ENCODE measurements at regions not wholly inside any gene's neighbourhood (a gene's known extent, or its start where the extent isn't known, plus 50 kb on each side); places are given as distances from the start of the nearest gene placed in this dataset.
A peak's percentile ranks its signal among the peaks of the same experiment; 100 is the strongest.

- no peak for DNase-seq (ENCODE audit: low read depth in 1 of 2, low spot score in 1 of 2)
These were observed 137.7 kb upstream of the GRIA1 start for GRCh38 chr5:153352685-153353219.

DNA sequence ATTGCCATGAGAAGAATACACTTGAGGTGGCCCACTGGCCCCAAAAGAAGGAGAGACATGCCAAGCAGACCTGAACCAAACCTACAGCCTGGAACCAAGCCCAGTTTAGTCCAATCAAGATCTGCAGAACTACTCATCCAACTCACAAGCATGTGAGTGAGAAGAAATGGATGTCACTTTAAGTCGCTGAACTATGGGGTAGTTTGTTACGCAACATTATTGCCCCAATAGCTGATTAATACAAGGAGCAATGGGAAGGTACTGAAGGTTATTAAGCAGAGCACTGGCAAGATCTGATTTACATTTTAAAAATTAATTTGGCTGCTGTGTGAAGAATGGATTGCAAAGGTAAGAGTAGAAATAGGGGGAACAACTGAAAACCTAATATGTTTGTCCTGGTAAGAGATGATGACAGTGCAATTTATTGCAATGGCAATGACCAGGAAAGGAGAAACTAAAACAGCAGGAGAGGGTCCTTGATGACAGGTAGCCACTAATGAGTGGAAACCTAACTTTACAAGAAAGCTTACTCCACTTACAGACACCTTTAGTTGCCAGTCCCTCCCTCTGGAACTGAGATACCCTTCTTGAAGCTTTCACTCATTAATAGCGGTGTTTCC, 132.9 kb upstream of the GRIA1 start:
- ATAC-seq (no peak), DNase-seq (ENCODE audit: low read depth in 1 of 2, low spot score in 1 of 2) (no peak), FAIRE-seq (no peak)
- ChIA-PET CTCF (interaction anchor here (1.1 kb wide), 1 partner anchor 608 kb away, joined by 3 read pairs; no protein-coding TSS in a partner anchor), POLR2A (no interaction called here)
- TF ChIP-seq FOSB (CRISPR knock-in tag; IDR thresholded peaks at IDR 0.05), result no peak
- peak; percentile 68 for TF ChIP-seq MAFK (IDR thresholded peaks at IDR 0.05; ENCODE audit: partially characterized antibody)
- Histone ChIP-seq H3K27ac (no peak overlapping the region), H3K4me2 (no peak overlapping the region), H3K9me3 (no peaks in the 10 kb centered on the region), H3K4me1 (no peaks in the 10 kb centered on the region), H3K4me3 (no peak overlapping the region)
- 39% methylated on average over 3 of the region's 3 CpGs for WGBS (ENCODE audit: missing lambda C conversion rate)

More at GRCh38 chr5:153352685-153353219, 137.7 kb upstream of the GRIA1 start:
- WGBS (ENCODE audit: missing lambda C conversion rate), result 17% methylated on average over 11 of the region's 11 CpGs
- ChIA-PET POLR2A (no interaction called here), CTCF (no interaction called here)
- Histone ChIP-seq H3K4me2 (0 out of 3 replicates have a peak overlapping the region, but pooled peaks have one; percentile 11), H3K4me1 (no peaks in the 10 kb centered on the region), H3K9me3 (no peaks in the 10 kb centered on the region), H3K27ac (no peak overlapping the region), H3K4me3 (no peak overlapping the region)
- TF ChIP-seq KDM1A (IDR thresholded peaks at IDR 0.05; ENCODE audit: low read depth), result no peak
- no peak for TF ChIP-seq ZNF302 (CRISPR knock-in tag; IDR thresholded peaks at IDR 0.05)
- no peak for TF ChIP-seq MAZ (IDR thresholded peaks at IDR 0.05; ENCODE audit: borderline replicate concordance, low read depth, low read length)
- no peak for TF ChIP-seq ESRRA (IDR thresholded peaks at IDR 0.05; ENCODE audit: borderline replicate concordance, low read length)
- no peak for ATAC-seq
- no peak for FAIRE-seq

DNA sequence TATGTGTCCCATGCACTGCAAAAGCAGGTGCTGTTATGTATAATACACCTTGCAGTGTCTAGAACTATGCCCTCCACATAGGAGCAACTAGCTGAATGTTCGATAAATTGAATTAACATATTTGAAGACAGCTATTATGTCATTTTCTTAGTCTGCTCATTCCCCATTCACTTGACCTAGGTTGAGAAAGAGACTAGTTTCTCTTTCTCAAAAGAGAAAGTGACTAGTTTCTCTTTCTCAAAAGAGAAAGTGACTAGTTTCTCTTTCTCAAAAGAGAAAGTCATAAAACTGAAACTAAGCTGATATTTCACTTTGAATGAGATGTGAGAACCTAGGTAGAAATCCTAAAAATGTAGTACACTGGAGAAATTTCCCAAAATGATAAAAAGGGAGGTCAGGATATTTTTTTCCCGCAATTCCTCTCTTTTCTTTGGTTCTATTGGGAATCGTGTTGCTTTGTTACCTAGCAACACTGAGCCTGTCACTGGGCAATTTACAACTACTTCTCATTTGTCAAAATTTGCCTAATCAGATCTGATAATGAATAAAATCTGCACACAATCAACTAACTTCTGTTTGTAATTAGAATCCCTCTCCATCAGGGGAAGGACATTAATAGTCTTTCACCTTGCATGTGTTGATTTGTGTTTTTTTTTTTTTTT, 132.0 kb upstream of the GRIA1 start:
- ChIA-PET CTCF (interaction anchor here (1.1 kb wide), 1 partner anchor 607 kb away, joined by 3 read pairs; no protein-coding TSS in a partner anchor), POLR2A (no interaction called here)
- under 1% methylated on average over 3 of the region's 3 CpGs for WGBS (ENCODE audit: missing lambda C conversion rate)
- Histone ChIP-seq H3K27ac (no peak overlapping the region), H3K4me3 (no peak overlapping the region), H3K9me3 (no peaks in the 10 kb centered on the region), H3K4me2 (no peak overlapping the region), H3K4me1 (no peaks in the 10 kb centered on the region)
- ATAC-seq (no peak), DNase-seq (ENCODE audit: low read depth in 1 of 2, low spot score in 1 of 2) (no peak), FAIRE-seq (no peak)
- TF ChIP-seq, protein P1, sequence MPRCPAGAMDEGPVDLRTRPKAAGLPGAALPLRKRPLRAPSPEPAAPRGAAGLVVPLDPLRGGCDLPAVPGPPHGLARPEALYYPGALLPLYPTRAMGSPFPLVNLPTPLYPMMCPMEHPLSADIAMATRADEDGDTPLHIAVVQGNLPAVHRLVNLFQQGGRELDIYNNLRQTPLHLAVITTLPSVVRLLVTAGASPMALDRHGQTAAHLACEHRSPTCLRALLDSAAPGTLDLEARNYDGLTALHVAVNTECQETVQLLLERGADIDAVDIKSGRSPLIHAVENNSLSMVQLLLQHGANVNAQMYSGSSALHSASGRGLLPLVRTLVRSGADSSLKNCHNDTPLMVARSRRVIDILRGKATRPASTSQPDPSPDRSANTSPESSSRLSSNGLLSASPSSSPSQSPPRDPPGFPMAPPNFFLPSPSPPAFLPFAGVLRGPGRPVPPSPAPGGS (IDR thresholded peaks at IDR 0.05), result no peak
- TF ChIP-seq JUNB (IDR thresholded peaks at IDR 0.05) (no peak), RARB (CRISPR knock-in tag; IDR thresholded peaks at IDR 0.05) (no peak), REST (IDR thresholded peaks at IDR 0.05) (no peak), RFX5 (IDR thresholded peaks at IDR 0.05) (no peak), SREBF2 (IDR thresholded peaks at IDR 0.05) (no peak), HDAC2 (IDR thresholded peaks at IDR 0.05) (no peak), HOXB5 (CRISPR knock-in tag; IDR thresholded peaks at IDR 0.05) (no peak), CHD4 (IDR thresholded peaks at IDR 0.05; ENCODE audit: borderline replicate concordance) (no peak), ESRRA (IDR thresholded peaks at IDR 0.05; ENCODE audit: borderline replicate concordance, low read length) (no peak), CHD2 (IDR thresholded peaks at IDR 0.05; ENCODE audit: low read length, partially characterized antibody) (no peak), FOSB (CRISPR knock-in tag; IDR thresholded peaks at IDR 0.05) (no peak), ZSCAN20 (CRISPR knock-in tag; IDR thresholded peaks at IDR 0.05) (no peak), KDM1A (IDR thresholded peaks at IDR 0.05; ENCODE audit: low read depth) (no peak), POLR2AphosphoS2 (conservative IDR thresholded peaks at IDR 0.05; ENCODE audit: low read length) (no peak)
- TF ChIP-seq, protein P2, sequence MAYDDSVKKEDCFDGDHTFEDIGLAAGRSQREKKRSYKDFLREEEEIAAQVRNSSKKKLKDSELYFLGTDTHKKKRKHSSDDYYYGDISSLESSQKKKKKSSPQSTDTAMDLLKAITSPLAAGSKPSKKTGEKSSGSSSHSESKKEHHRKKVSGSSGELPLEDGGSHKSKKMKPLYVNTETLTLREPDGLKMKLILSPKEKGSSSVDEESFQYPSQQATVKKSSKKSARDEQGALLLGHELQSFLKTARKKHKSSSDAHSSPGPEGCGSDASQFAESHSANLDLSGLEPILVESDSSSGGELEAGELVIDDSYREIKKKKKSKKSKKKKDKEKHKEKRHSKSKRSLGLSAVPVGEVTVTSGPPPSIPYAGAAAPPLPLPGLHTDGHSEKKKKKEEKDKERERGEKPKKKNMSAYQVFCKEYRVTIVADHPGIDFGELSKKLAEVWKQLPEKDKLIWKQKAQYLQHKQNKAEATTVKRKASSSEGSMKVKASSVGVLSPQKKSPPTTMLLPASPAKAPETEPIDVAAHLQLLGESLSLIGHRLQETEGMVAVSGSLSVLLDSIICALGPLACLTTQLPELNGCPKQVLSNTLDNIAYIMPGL (CRISPR knock-in tag; IDR thresholded peaks at IDR 0.05; ENCODE audit: borderline replicate concordance), result no peak
- TF ChIP-seq, protein P3, sequence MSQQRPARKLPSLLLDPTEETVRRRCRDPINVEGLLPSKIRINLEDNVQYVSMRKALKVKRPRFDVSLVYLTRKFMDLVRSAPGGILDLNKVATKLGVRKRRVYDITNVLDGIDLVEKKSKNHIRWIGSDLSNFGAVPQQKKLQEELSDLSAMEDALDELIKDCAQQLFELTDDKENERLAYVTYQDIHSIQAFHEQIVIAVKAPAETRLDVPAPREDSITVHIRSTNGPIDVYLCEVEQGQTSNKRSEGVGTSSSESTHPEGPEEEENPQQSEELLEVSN (IDR thresholded peaks at IDR 0.05; ENCODE audit: borderline replicate concordance, low read depth), result no peak
